ENCODE measurements at regions not wholly inside any gene's neighbourhood (a gene's known extent, or its start where the extent isn't known, plus 50 kb on each side); places are given as distances from the start of the nearest gene placed in this dataset.

DNA sequence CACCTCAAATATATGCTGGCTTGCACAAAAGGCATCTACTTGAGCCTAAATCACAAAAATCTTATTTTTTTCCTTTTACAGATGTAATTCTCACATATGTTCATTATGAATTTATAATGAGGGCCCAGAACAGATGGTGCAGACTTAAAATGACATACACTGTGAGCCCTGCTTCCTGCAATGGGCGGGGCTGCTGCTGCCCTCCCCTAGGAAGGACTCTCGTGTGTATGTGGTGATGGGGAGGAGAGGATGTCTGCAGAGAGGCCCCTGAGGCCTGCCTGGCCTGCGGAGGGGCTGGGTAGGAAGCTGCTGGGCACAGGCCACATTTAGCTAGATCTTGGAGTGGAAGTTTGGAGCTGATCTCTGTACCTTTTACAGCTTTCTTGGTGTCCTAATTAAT lies 233.4 kb upstream of the KIRREL3 start:
- Histone ChIP-seq H3K27me3 (no peaks in the 10 kb centered on the region), H3K4me3 (no peak overlapping the region), H3K36me3 (no peaks in the 10 kb centered on the region), H3K4me1 (no peaks in the 10 kb centered on the region), H3K9me3 (no peaks in the 10 kb centered on the region), H3K27ac (no peak overlapping the region)
- TF ChIP-seq CTCF (IDR thresholded peaks at IDR 0.05): no peak
- no peak for ATAC-seq
- no peak for FAIRE-seq
- intact Hi-C loops (cut with DNase I): no loop called here
- 59 to 69% methylated on average over 3 of the region's 3 CpGs for WGBS, 2 donors
- DNase-seq: no peak

- WGBS, 2 donors: 55 to 69% methylated on average over 3 of the region's 3 CpGs
Measured at GRCh38 chr11:127230392-127230791, 229.8 kb upstream of the KIRREL3 start.

DNA sequence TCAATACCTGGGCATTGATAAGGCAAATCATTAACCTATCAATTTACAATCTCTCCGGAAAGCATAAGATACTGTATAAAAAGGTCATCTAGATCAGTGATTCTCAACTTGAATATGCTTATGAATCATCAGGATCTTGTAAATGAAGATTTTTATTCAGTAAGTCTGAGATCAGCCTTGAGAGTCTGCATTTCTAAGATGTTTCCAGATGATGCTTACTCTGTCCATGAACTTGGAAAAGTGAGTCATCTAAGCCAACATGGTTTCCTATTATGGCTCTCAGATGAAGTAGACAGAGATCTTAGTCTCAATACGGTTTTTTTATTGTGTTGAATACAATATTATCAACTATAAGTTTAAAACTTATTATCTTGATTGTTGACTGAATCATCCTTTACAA lies 226.4 kb upstream of the KIRREL3 start:
- H3K4me1 ChIP-seq: no peaks in the 10 kb centered on the region
- no peak for DNase-seq
- TF ChIP-seq CTCF (IDR thresholded peaks at IDR 0.05): no peak
- H3K27me3 ChIP-seq: no peaks in the 10 kb centered on the region
- no peaks in the 10 kb centered on the region for H3K9me3 ChIP-seq
- peak overlapping the region in 3 of 4 donors; percentile 31 to 48 (median 36) for H3K27ac ChIP-seq
- peak in 1 of 4 donors; percentile 20 for ATAC-seq
- intact Hi-C loops (cut with DNase I): no loop called here
- FAIRE-seq: no peak
- 29 to 46% methylated on average over 2 of the region's 2 CpGs for WGBS, 2 donors
- no peaks in the 10 kb centered on the region for H3K36me3 ChIP-seq
- H3K4me3 ChIP-seq: no peak overlapping the region

More at GRCh38 chr11:127230392-127230791, 229.8 kb upstream of the KIRREL3 start:
- Histone ChIP-seq H3K36me3 (no peaks in the 10 kb centered on the region), H3K9me3 (no peaks in the 10 kb centered on the region), H3K27me3 (no peaks in the 10 kb centered on the region), H3K4me3 (no peak overlapping the region), H3K4me1 (no peaks in the 10 kb centered on the region), H3K27ac (no peak overlapping the region)
- intact Hi-C loops (cut with DNase I): no loop called here
- TF ChIP-seq CTCF (IDR thresholded peaks at IDR 0.05): no peak
- DNase-seq (no peak), ATAC-seq (no peak), FAIRE-seq (peak; percentile 43)

GRCh38 chr11:127226380-127226779 lies 225.8 kb upstream of the KIRREL3 start:
- Histone ChIP-seq H3K27ac (peak overlapping the region in 3 of 4 donors; percentile 31 to 48 (median 36)), H3K27me3 (no peaks in the 10 kb centered on the region), H3K4me1 (no peaks in the 10 kb centered on the region), H3K9me3 (no peaks in the 10 kb centered on the region), H3K36me3 (no peaks in the 10 kb centered on the region), H3K4me3 (no peak overlapping the region)
- 15 to 17% methylated on average over 1 of the region's 1 CpG for WGBS, 2 donors
- intact Hi-C loops (cut with DNase I): no loop called here
- no peak for DNase-seq
- peak in 3 of 4 donors; percentile 69 to 91 (median 85) for ATAC-seq
- no peak for FAIRE-seq
- TF ChIP-seq CTCF (IDR thresholded peaks at IDR 0.05): no peak

DNA sequence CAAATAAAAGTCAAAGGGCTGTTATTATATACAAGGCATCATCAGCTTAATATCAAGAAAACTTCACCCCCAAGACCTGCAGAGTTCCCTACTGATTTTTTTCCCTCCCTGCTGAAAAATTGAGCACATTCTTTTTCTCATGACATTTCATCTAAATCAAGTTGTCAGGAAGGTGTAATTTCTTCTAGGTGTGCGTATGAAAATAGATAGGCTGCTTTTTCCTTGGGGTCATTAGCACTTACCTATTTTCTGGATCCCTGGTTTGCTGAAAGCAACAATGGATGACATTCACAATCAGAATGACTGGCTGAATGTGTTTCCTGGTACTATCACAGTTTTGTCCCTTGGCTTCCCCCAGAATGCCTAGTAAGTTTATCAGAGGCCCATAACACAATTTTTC lies 225.0 kb upstream of the KIRREL3 start:
- no peak for TF ChIP-seq CTCF (IDR thresholded peaks at IDR 0.05)
- FAIRE-seq: no peak
- no peak overlapping the region for H3K4me3 ChIP-seq
- peak overlapping the region in 1 of 4 donors; percentile 1 for H3K27ac ChIP-seq
- WGBS, 2 donors: 43 to 61% methylated on average over 1 of the region's 1 CpG
- H3K36me3 ChIP-seq: no peaks in the 10 kb centered on the region
- DNase-seq: no peak
- H3K9me3 ChIP-seq: no peaks in the 10 kb centered on the region
- H3K27me3 ChIP-seq: no peaks in the 10 kb centered on the region
- H3K4me1 ChIP-seq: no peaks in the 10 kb centered on the region
- intact Hi-C loops (cut with DNase I): no loop called here
- ATAC-seq: no peak

Data from pancreas (tissue), 10 donors.